ENCODE measurements at regions not wholly inside any gene's neighbourhood (a gene's known extent, or its start where the extent isn't known, plus 50 kb on each side); places are given as distances from the start of the nearest gene placed in this dataset.
"Not testable (repeated sequence)": the region's sequence is repeated elsewhere in the genome, so short reads cannot be mapped to it uniquely, and the experiment has no call there.

- H3K4me3 Mint-ChIP-seq; H3K27me3 Mint-ChIP-seq; DNase-seq; H3K4me1 Mint-ChIP-seq; H3K36me3 Mint-ChIP-seq (ENCODE audit: low read depth); H3K27ac Mint-ChIP-seq; H3K9me3 Mint-ChIP-seq; intact Hi-C loops (cut with micrococcal nuclease): not testable (repeated sequence)
These were observed 1558.1 kb downstream of the TSPY10 start for GRCh38 chrY:11085801-11086200.

- intact Hi-C loops (cut with micrococcal nuclease); H3K9me3 Mint-ChIP-seq; H3K4me3 Mint-ChIP-seq; H3K36me3 Mint-ChIP-seq (ENCODE audit: low read depth); H3K27me3 Mint-ChIP-seq; H3K27ac Mint-ChIP-seq; H3K4me1 Mint-ChIP-seq; DNase-seq: not testable (repeated sequence)
These were observed 1569.8 kb downstream of the TSPY10 start for GRCh38 chrY:11097498-11097897.

- H3K4me3 Mint-ChIP-seq; H3K27ac Mint-ChIP-seq; intact Hi-C loops (cut with micrococcal nuclease); H3K4me1 Mint-ChIP-seq; H3K36me3 Mint-ChIP-seq (ENCODE audit: low read depth); DNase-seq; H3K27me3 Mint-ChIP-seq; H3K9me3 Mint-ChIP-seq: not testable (repeated sequence)
These were observed 1570.7 kb downstream of the TSPY10 start for GRCh38 chrY:11098419-11098818.

GRCh38 chrY:11099004-11099403 lies 1571.3 kb downstream of the TSPY10 start:
- H3K4me1 Mint-ChIP-seq: no peaks in the 10 kb centered on the region
- H3K27me3 Mint-ChIP-seq: no peaks in the 10 kb centered on the region
- H3K36me3 Mint-ChIP-seq (ENCODE audit: low read depth): no peaks in the 10 kb centered on the region
- H3K4me3 Mint-ChIP-seq: no peak overlapping the region
- H3K9me3 Mint-ChIP-seq: no peaks in the 10 kb centered on the region
- no peak overlapping the region for H3K27ac Mint-ChIP-seq
- no peak for DNase-seq
- intact Hi-C loops (cut with micrococcal nuclease): no loop called here

GRCh38 chrY:11100472-11100871 lies 1572.8 kb downstream of the TSPY10 start:
- H3K27me3 Mint-ChIP-seq; H3K4me1 Mint-ChIP-seq; DNase-seq; H3K36me3 Mint-ChIP-seq (ENCODE audit: low read depth); H3K4me3 Mint-ChIP-seq; H3K9me3 Mint-ChIP-seq; intact Hi-C loops (cut with micrococcal nuclease); H3K27ac Mint-ChIP-seq: not testable (repeated sequence)

- H3K9me3 Mint-ChIP-seq; H3K27ac Mint-ChIP-seq; H3K4me3 Mint-ChIP-seq; H3K27me3 Mint-ChIP-seq; H3K36me3 Mint-ChIP-seq (ENCODE audit: low read depth); DNase-seq; intact Hi-C loops (cut with micrococcal nuclease); H3K4me1 Mint-ChIP-seq: not testable (repeated sequence)
These were observed 1575.3 kb downstream of the TSPY10 start for GRCh38 chrY:11102987-11103386.

GRCh38 chrY:11107127-11107918 lies 1579.6 kb downstream of the TSPY10 start:
- H3K4me3 Mint-ChIP-seq; H3K4me1 Mint-ChIP-seq; H3K27ac Mint-ChIP-seq; H3K27me3 Mint-ChIP-seq; H3K36me3 Mint-ChIP-seq (ENCODE audit: low read depth); DNase-seq; intact Hi-C loops (cut with micrococcal nuclease): not testable (repeated sequence)
- H3K9me3 Mint-ChIP-seq: peaks cover 11% of the 10 kb centered on the region

GRCh38 chrY:11151724-11152123 lies 1549.3 kb upstream of the USP9Y start:
- H3K4me1 Mint-ChIP-seq; H3K9me3 Mint-ChIP-seq; DNase-seq; intact Hi-C loops (cut with micrococcal nuclease); H3K36me3 Mint-ChIP-seq (ENCODE audit: low read depth); H3K27me3 Mint-ChIP-seq; H3K27ac Mint-ChIP-seq; H3K4me3 Mint-ChIP-seq: not testable (repeated sequence)

GRCh38 chrY:11156100-11156499 lies 1544.9 kb upstream of the USP9Y start:
- H3K9me3 Mint-ChIP-seq; H3K27me3 Mint-ChIP-seq; H3K4me3 Mint-ChIP-seq; H3K4me1 Mint-ChIP-seq; H3K36me3 Mint-ChIP-seq (ENCODE audit: low read depth); DNase-seq; H3K27ac Mint-ChIP-seq; intact Hi-C loops (cut with micrococcal nuclease): not testable (repeated sequence)

- H3K4me1 Mint-ChIP-seq; intact Hi-C loops (cut with micrococcal nuclease): not testable (repeated sequence)
These were observed 1544.2 kb upstream of the USP9Y start for GRCh38 chrY:11156846-11157245.

GRCh38 chrY:11177033-11177432 lies 1524.0 kb upstream of the USP9Y start:
- H3K36me3 Mint-ChIP-seq (ENCODE audit: low read depth); H3K4me3 Mint-ChIP-seq; H3K9me3 Mint-ChIP-seq; intact Hi-C loops (cut with micrococcal nuclease); DNase-seq; H3K27me3 Mint-ChIP-seq; H3K4me1 Mint-ChIP-seq; H3K27ac Mint-ChIP-seq: not testable (repeated sequence)

More at GRCh38 chrY:11156846-11157245, 1544.2 kb upstream of the USP9Y start:
- H3K27me3 Mint-ChIP-seq; DNase-seq; H3K27ac Mint-ChIP-seq; H3K36me3 Mint-ChIP-seq (ENCODE audit: low read depth); H3K4me3 Mint-ChIP-seq; H3K9me3 Mint-ChIP-seq: not testable (repeated sequence)

- H3K9me3 Mint-ChIP-seq; DNase-seq; H3K36me3 Mint-ChIP-seq (ENCODE audit: low read depth); H3K4me3 Mint-ChIP-seq; H3K27me3 Mint-ChIP-seq; intact Hi-C loops (cut with micrococcal nuclease); H3K27ac Mint-ChIP-seq; H3K4me1 Mint-ChIP-seq: not testable (repeated sequence)
These were observed 1499.9 kb upstream of the USP9Y start for GRCh38 chrY:11201133-11201532.

- H3K4me1 Mint-ChIP-seq; H3K4me3 Mint-ChIP-seq; H3K36me3 Mint-ChIP-seq (ENCODE audit: low read depth); H3K27me3 Mint-ChIP-seq; H3K27ac Mint-ChIP-seq; intact Hi-C loops (cut with micrococcal nuclease); H3K9me3 Mint-ChIP-seq: not testable (repeated sequence)
- peak; percentile 52 for DNase-seq
These were observed 1486.2 kb upstream of the USP9Y start for GRCh38 chrY:11214851-11215250.

All from activated CD4-positive, alpha-beta T cell treated with anti-CD3 and anti-CD28 coated beads, Interleukin-2, amount 10 ng/mL, durations not matched to agents 24 days and 14 days (primary cell).